DND-41 (cell line): ENCODE measurements at regions not wholly inside any gene's neighbourhood (a gene's known extent, or its start where the extent isn't known, plus 50 kb on each side); places are given as distances from the start of the nearest gene placed in this dataset.

Source experiments
- EZH2 ChIP-seq: IDR thresholded peaks from 3 replicates; pipeline ENCODE4 v1.6.1; 2012; ENCODE audit warnings: borderline replicate concordance, low read depth, mild to moderate bottlenecking, moderate library complexity, low read length, inconsistent platforms; ENCODE audit not compliant: severe bottlenecking
- TF ChIP-seq, protein P1 (sequence below): IDR thresholded peaks from 2 replicates; pipeline ENCODE4 v1.5.1; 2012; ENCODE audit warnings: borderline replicate concordance, low read length, moderate library complexity, mild to moderate bottlenecking; ENCODE audit not compliant: poor library complexity, severe bottlenecking; ENCODE audit errors: extremely low read depth

DNA sequence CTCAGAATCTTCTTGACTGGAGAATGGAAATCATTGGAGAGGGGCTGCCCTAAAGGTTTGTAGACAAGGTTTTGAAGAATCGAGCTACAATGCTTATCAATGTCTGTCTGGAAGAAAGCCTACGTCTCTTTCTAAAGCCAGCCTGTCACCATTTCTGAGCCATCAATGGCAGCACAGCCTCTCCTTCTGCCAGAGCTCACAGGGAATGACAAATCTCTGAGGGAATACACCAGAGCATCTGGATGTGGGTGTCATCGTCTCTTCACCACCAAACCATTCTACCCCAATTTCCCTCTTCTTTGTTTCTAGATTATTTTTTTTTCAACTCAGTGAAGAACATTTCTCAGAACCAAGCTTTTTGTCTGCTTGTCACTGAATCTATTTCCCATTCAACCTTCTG lies 349.7 kb downstream of the EMP1 start:
- TF ChIP-seq, protein P1, sequence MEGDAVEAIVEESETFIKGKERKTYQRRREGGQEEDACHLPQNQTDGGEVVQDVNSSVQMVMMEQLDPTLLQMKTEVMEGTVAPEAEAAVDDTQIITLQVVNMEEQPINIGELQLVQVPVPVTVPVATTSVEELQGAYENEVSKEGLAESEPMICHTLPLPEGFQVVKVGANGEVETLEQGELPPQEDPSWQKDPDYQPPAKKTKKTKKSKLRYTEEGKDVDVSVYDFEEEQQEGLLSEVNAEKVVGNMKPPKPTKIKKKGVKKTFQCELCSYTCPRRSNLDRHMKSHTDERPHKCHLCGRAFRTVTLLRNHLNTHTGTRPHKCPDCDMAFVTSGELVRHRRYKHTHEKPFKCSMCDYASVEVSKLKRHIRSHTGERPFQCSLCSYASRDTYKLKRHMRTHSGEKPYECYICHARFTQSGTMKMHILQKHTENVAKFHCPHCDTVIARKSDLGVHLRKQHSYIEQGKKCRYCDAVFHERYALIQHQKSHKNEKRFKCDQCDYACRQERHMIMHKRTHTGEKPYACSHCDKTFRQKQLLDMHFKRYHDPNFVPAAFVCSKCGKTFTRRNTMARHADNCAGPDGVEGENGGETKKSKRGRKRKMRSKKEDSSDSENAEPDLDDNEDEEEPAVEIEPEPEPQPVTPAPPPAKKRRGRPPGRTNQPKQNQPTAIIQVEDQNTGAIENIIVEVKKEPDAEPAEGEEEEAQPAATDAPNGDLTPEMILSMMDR = no peak
- no peak for TF ChIP-seq EZH2
